HFFc6 (cell line): ENCODE measurements at regions not wholly inside any gene's neighbourhood (a gene's known extent, or its start where the extent isn't known, plus 50 kb on each side); places are given as distances from the start of the nearest gene placed in this dataset.
"Not testable (repeated sequence)": the region's sequence is repeated elsewhere in the genome, so short reads cannot be mapped to it uniquely, and the experiment has no call there.

Source experiments
- DNase-seq: peaks from one replicate; pipeline ENCODE4 v3.0.0-alpha.2; 2018
- H3K27ac Mint-ChIP-seq: 2 replicates; pipeline ENCODE4 v1.8.0; 2020; ENCODE audit warnings: mild to moderate bottlenecking, mixed read lengths
- H3K27me3 Mint-ChIP-seq: 2 replicates; pipeline ENCODE4 v1.8.0; 2021; ENCODE audit warnings: mild to moderate bottlenecking, moderate library complexity, mixed read lengths; ENCODE audit not compliant: insufficient read depth
- H3K36me3 Mint-ChIP-seq: 2 replicates; pipeline ENCODE4 v1.8.0; 2021; ENCODE audit warnings: low read depth, mixed read lengths
- H3K4me1 Mint-ChIP-seq: 2 replicates; pipeline ENCODE4 v1.8.0; 2020; ENCODE audit warnings: low read depth, mixed read lengths
- H3K4me3 Mint-ChIP-seq: 2 replicates; pipeline ENCODE4 v1.8.0; 2020; ENCODE audit warnings: mild to moderate bottlenecking, moderate library complexity, mixed read lengths
- H3K9me3 Mint-ChIP-seq: 2 replicates; pipeline ENCODE4 v1.8.0; 2020; ENCODE audit warnings: mild to moderate bottlenecking, mixed read lengths
- CTCF ChIP-seq: fragments of 200-600 bp; sonication (generic); IDR thresholded peaks from 2 replicates; pipeline ENCODE4 v1.5.0; 2021; ENCODE audit warnings: antibody characterized with exemption, mild to moderate bottlenecking

GRCh38 chr4:126762663-126763247 lies 870.0 kb upstream of the INTU start:
- no peak for TF ChIP-seq CTCF
- DNase-seq = no peak
- Mint-ChIP-seq H3K36me3 (peaks cover 14% of the 10 kb centered on the region), H3K4me3 (no peak overlapping the region), H3K27ac (peak overlapping the region; percentile 37; the same call in 1 of the 2 replicates), H3K27me3 (no peaks in the 10 kb centered on the region), H3K9me3 (peaks cover 11% of the 10 kb centered on the region; the same call in 1 of the 2 replicates), H3K4me1 (peaks cover 16% of the 10 kb centered on the region)

GRCh38 chr4:126766241-126766640 lies 866.5 kb upstream of the INTU start:
- H3K27me3 Mint-ChIP-seq = no peaks in the 10 kb centered on the region
- H3K4me3 Mint-ChIP-seq = no peak overlapping the region
- H3K36me3 Mint-ChIP-seq = peaks cover 14% of the 10 kb centered on the region
- TF ChIP-seq CTCF = no peak
- no peak for DNase-seq
- H3K4me1 Mint-ChIP-seq = peaks cover 16% of the 10 kb centered on the region
- H3K27ac Mint-ChIP-seq = no peak overlapping the region
- peaks cover 20% of the 10 kb centered on the region for H3K9me3 Mint-ChIP-seq

- Mint-ChIP-seq H3K4me3 (no peak overlapping the region), H3K27ac (no peak overlapping the region), H3K9me3 (peaks cover 14% of the 10 kb centered on the region), H3K4me1 (peaks cover 14% of the 10 kb centered on the region; the same call in 1 of the 2 replicates), H3K27me3 (no peaks in the 10 kb centered on the region), H3K36me3 (peaks cover 2% of the 10 kb centered on the region)
- no peak for DNase-seq
- no peak for TF ChIP-seq CTCF
Observed at GRCh38 chr4:126768338-126768737, 864.4 kb upstream of the INTU start.

GRCh38 chr4:126770811-126771553 lies 861.8 kb upstream of the INTU start:
- not testable (repeated sequence) for H3K27ac Mint-ChIP-seq, H3K36me3 Mint-ChIP-seq, H3K27me3 Mint-ChIP-seq, DNase-seq, H3K4me3 Mint-ChIP-seq
- H3K4me1 Mint-ChIP-seq = peaks cover 31% of the 10 kb centered on the region
- peaks cover 14% of the 10 kb centered on the region for H3K9me3 Mint-ChIP-seq

GRCh38 chr4:126771618-126772017 lies 861.1 kb upstream of the INTU start:
- peaks cover 14% of the 10 kb centered on the region for H3K9me3 Mint-ChIP-seq
- H3K4me3 Mint-ChIP-seq, H3K36me3 Mint-ChIP-seq: not testable (repeated sequence)

GRCh38 chr4:126772662-126773061 lies 860.1 kb upstream of the INTU start:
- Mint-ChIP-seq H3K4me3 (no peak overlapping the region), H3K27ac (no peak overlapping the region)
- TF ChIP-seq CTCF = no peak

More at GRCh38 chr4:126771618-126772017, 861.1 kb upstream of the INTU start:
- H3K4me1 Mint-ChIP-seq = peaks cover 31% of the 10 kb centered on the region
- H3K27me3 Mint-ChIP-seq, DNase-seq, H3K27ac Mint-ChIP-seq: not testable (repeated sequence)

More at GRCh38 chr4:126772662-126773061, 860.1 kb upstream of the INTU start:
- Mint-ChIP-seq H3K36me3 (no peaks in the 10 kb centered on the region), H3K27me3 (no peaks in the 10 kb centered on the region), H3K4me1 (peaks cover 40% of the 10 kb centered on the region), H3K9me3 (peaks cover 14% of the 10 kb centered on the region)
- no peak for DNase-seq
